Upper lobe of left lung (tissue), 4 donors: ENCODE measurements at regions not wholly inside any gene's neighbourhood (a gene's known extent, or its start where the extent isn't known, plus 50 kb on each side); places are given as distances from the start of the nearest gene placed in this dataset.

Experiments
- CTCF ChIP-seq, 6 experiments: fragments of 450-650 bp in 4 of 6; fragments of 200-600 bp in 2 of 6; sonication (generic) in 2 of 6; IDR thresholded peaks; one replicate each; pipeline ENCODE4 v1.5.1; 2016 to 2019; ENCODE audit warnings: antibody characterized with exemption in 6 of 6
- POLR2A ChIP-seq, 4 donors: fragments of 450-650 bp; IDR thresholded peaks; one replicate each; pipeline ENCODE4 v1.5.1; 2016 to 2017; ENCODE audit warnings: antibody characterized with exemption in 4 of 4, mild to moderate bottlenecking in 2 of 4

DNA sequence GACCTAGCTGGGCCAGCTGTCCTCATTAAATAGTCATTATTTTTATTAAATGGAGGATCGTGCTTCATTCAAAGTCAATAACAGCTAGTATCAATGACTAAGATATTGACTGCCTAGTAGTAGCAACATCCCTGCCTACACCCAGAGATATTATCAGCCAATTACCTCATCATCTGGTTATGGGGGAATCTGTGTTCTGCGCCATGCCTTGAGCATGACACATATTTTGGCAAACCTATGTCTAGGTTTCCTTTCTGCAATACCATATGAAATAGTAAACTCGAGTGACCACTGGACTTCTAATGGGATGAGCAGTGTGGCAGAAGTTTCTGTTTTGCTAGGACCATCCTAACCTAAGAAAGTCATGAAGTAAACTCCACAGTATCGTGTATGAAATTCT, 50.0 kb upstream of the AADAT start:
- TF ChIP-seq CTCF (IDR thresholded peaks at IDR 0.05), result no peak
- no peak for TF ChIP-seq POLR2A (IDR thresholded peaks at IDR 0.05)
